HFFc6 (cell line): ENCODE measurements at regions not wholly inside any gene's neighbourhood (a gene's known extent, or its start where the extent isn't known, plus 50 kb on each side); places are given as distances from the start of the nearest gene placed in this dataset.

Experiments
- DNase-seq: peaks from one replicate; pipeline ENCODE4 v3.0.0-alpha.2; 2018
- H3K27ac Mint-ChIP-seq: 2 replicates; pipeline ENCODE4 v1.8.0; 2020; ENCODE audit warnings: mild to moderate bottlenecking, mixed read lengths
- H3K27me3 Mint-ChIP-seq: 2 replicates; pipeline ENCODE4 v1.8.0; 2021; ENCODE audit warnings: mild to moderate bottlenecking, moderate library complexity, mixed read lengths; ENCODE audit not compliant: insufficient read depth
- H3K36me3 Mint-ChIP-seq: 2 replicates; pipeline ENCODE4 v1.8.0; 2021; ENCODE audit warnings: low read depth, mixed read lengths
- H3K4me1 Mint-ChIP-seq: 2 replicates; pipeline ENCODE4 v1.8.0; 2020; ENCODE audit warnings: low read depth, mixed read lengths
- H3K4me3 Mint-ChIP-seq: 2 replicates; pipeline ENCODE4 v1.8.0; 2020; ENCODE audit warnings: mild to moderate bottlenecking, moderate library complexity, mixed read lengths
- H3K9me3 Mint-ChIP-seq: 2 replicates; pipeline ENCODE4 v1.8.0; 2020; ENCODE audit warnings: mild to moderate bottlenecking, mixed read lengths
- TF ChIP-seq, protein P1 (sequence below): fragments of 200-600 bp; sonication (generic); IDR thresholded peaks from 2 replicates; pipeline ENCODE4 v1.5.0; 2021; ENCODE audit warnings: antibody characterized with exemption, mild to moderate bottlenecking

GRCh38 chr2:182585430-182585829 is 130.6 kb upstream of the DNAJC10 start:
- H3K27me3 Mint-ChIP-seq: no peaks in the 10 kb centered on the region; the same call in 1 of the 2 replicates
- no peak overlapping the region for H3K4me3 Mint-ChIP-seq

DNA sequence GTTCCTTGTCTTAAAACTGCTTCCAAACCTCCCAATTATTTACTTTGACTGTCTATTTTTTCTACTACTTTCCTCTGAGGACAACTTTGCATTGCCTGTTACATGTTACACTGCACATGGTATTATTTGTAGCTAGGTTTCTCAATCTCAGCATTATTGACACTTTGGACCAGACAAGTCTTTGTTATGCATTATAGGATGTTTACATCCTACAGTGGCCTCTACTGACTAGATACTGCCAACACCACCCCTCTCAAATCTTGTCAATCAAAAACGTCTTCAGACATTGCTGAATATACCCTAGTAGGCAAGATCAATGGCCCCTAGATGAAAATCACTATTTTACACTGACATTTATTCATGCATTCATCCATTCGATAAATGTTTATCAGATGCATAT is 129.6 kb upstream of the DNAJC10 start:
- DNase-seq: no peak
- Mint-ChIP-seq H3K4me1 (peaks cover 43% of the 10 kb centered on the region), H3K36me3 (no peaks in the 10 kb centered on the region), H3K27ac (no peak overlapping the region), H3K9me3 (no peaks in the 10 kb centered on the region), H3K27me3 (no peaks in the 10 kb centered on the region; the same call in 1 of the 2 replicates), H3K4me3 (no peak overlapping the region)
- TF ChIP-seq, protein P1, sequence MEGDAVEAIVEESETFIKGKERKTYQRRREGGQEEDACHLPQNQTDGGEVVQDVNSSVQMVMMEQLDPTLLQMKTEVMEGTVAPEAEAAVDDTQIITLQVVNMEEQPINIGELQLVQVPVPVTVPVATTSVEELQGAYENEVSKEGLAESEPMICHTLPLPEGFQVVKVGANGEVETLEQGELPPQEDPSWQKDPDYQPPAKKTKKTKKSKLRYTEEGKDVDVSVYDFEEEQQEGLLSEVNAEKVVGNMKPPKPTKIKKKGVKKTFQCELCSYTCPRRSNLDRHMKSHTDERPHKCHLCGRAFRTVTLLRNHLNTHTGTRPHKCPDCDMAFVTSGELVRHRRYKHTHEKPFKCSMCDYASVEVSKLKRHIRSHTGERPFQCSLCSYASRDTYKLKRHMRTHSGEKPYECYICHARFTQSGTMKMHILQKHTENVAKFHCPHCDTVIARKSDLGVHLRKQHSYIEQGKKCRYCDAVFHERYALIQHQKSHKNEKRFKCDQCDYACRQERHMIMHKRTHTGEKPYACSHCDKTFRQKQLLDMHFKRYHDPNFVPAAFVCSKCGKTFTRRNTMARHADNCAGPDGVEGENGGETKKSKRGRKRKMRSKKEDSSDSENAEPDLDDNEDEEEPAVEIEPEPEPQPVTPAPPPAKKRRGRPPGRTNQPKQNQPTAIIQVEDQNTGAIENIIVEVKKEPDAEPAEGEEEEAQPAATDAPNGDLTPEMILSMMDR: no peak

More at GRCh38 chr2:182585430-182585829, 130.6 kb upstream of the DNAJC10 start:
- no peaks in the 10 kb centered on the region for H3K36me3 Mint-ChIP-seq
- peaks cover 39% of the 10 kb centered on the region for H3K4me1 Mint-ChIP-seq
- no peak for DNase-seq
- TF ChIP-seq, protein P1: no peak
- no peaks in the 10 kb centered on the region for H3K9me3 Mint-ChIP-seq
- no peak overlapping the region for H3K27ac Mint-ChIP-seq

DNA sequence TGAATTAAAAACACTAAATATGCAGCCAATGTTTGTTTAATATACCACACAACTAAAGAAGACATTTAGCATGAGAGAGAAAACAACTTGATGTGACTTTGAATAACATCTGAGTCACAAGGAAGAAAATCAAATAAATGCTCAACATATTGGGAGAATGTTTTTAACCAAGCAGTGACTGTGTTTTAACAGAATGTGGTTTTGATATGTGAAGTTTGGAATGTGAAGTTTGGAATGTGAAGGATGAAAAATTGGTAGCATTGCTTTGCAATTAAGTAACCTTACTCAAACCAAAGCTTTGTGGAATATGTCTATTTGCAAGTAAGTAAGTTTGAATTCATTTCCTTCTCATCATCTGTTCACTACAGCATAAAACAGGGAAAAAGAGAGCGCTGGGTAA is 128.2 kb upstream of the DNAJC10 start:
- TF ChIP-seq, protein P1: no peak
- no peaks in the 10 kb centered on the region for H3K9me3 Mint-ChIP-seq

GRCh38 chr2:182589121-182589520 is 126.9 kb upstream of the DNAJC10 start:
- no peaks in the 10 kb centered on the region for H3K9me3 Mint-ChIP-seq
- no peak overlapping the region; the same call in 1 of the 2 replicates for H3K4me3 Mint-ChIP-seq
- no peaks in the 10 kb centered on the region for H3K36me3 Mint-ChIP-seq
- H3K27me3 Mint-ChIP-seq: no peaks in the 10 kb centered on the region; the same call in 1 of the 2 replicates
- no peak for DNase-seq
- peak overlapping the region; percentile 46; the same call in 1 of the 2 replicates for H3K27ac Mint-ChIP-seq
- H3K4me1 Mint-ChIP-seq: peaks cover 63% of the 10 kb centered on the region
- TF ChIP-seq, protein P1: no peak

More for the DNA sequence above, 128.2 kb upstream of the DNAJC10 start:
- Mint-ChIP-seq H3K27ac (peak overlapping the region; percentile 70), H3K4me3 (peak overlapping the region; percentile 70), H3K27me3 (no peaks in the 10 kb centered on the region; the same call in 1 of the 2 replicates), H3K36me3 (no peaks in the 10 kb centered on the region), H3K4me1 (peaks cover 50% of the 10 kb centered on the region)
- peak; percentile 85 for DNase-seq

DNA sequence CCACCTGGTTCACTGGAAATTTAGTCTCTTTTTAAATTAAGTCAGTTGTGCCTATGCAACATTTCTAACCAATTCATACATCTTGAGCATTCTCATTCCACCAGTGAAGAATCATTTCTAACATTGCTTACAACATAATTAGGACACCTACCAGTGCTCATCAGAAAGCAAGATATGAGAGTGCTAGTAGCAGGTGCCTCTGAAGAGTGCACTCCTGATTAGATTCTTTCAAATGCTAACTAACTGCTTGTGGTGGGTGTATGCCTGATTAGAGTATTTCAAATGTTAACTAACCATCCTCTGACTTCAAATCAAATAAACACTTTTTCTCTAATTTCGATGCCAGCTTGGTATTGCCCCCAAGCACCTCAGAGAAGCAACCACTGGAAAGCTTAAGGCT is 124.3 kb upstream of the DNAJC10 start:
- no peak for DNase-seq
- Mint-ChIP-seq H3K4me1 (peaks cover 77% of the 10 kb centered on the region), H3K4me3 (no peak overlapping the region), H3K27me3 (no peaks in the 10 kb centered on the region), H3K27ac (no peak overlapping the region), H3K36me3 (no peaks in the 10 kb centered on the region), H3K9me3 (no peaks in the 10 kb centered on the region)
- TF ChIP-seq, protein P1: no peak
